ENCODE measurements at regions not wholly inside any gene's neighbourhood (a gene's known extent, or its start where the extent isn't known, plus 50 kb on each side); places are given as distances from the start of the nearest gene placed in this dataset.

GRCh38 chr6:8322659-8323058 lies 112.7 kb downstream of the SLC35B3 start:
- H3K4me1 Mint-ChIP-seq (ENCODE audit: insufficient read depth, unreplicated experiment) = no peaks in the 10 kb centered on the region
- DNase-seq (ENCODE audit: unreplicated experiment) = no peak
- no peak overlapping the region for H3K27ac Mint-ChIP-seq (ENCODE audit: low read depth, unreplicated experiment)
- no peaks in the 10 kb centered on the region for H3K36me3 Mint-ChIP-seq (ENCODE audit: insufficient read depth, unreplicated experiment)
- no TSS peak for BruUV-seq (replicated peaks)
- CTCF ChIA-PET = no interaction called here
- H3K27me3 Mint-ChIP-seq (ENCODE audit: insufficient read depth, unreplicated experiment) = no peaks in the 10 kb centered on the region
- POLR2A ChIA-PET = no interaction called here
- intact Hi-C loops (cut with micrococcal nuclease) = no loop called here
- H3K4me3 Mint-ChIP-seq (ENCODE audit: unreplicated experiment) = no peak overlapping the region
- no peak for TF ChIP-seq CTCF (IDR thresholded peaks at IDR 0.05; ENCODE audit: unreplicated experiment)
- no peaks in the 10 kb centered on the region for H3K9me3 Mint-ChIP-seq (ENCODE audit: unreplicated experiment)

- no TSS peak for BruUV-seq (replicated peaks)
- H3K4me1 Mint-ChIP-seq (ENCODE audit: insufficient read depth, unreplicated experiment) = no peaks in the 10 kb centered on the region
- ChIA-PET POLR2A (no interaction called here), CTCF (no interaction called here)
- intact Hi-C loops (cut with micrococcal nuclease) = no loop called here
- DNase-seq (ENCODE audit: unreplicated experiment) = peak; percentile 13
- H3K4me3 Mint-ChIP-seq (ENCODE audit: unreplicated experiment) = no peak overlapping the region
- TF ChIP-seq CTCF (IDR thresholded peaks at IDR 0.05; ENCODE audit: unreplicated experiment) = no peak
- H3K36me3 Mint-ChIP-seq (ENCODE audit: insufficient read depth, unreplicated experiment) = no peaks in the 10 kb centered on the region
- no peaks in the 10 kb centered on the region for H3K9me3 Mint-ChIP-seq (ENCODE audit: unreplicated experiment)
- no peaks in the 10 kb centered on the region for H3K27me3 Mint-ChIP-seq (ENCODE audit: insufficient read depth, unreplicated experiment)
- H3K27ac Mint-ChIP-seq (ENCODE audit: low read depth, unreplicated experiment) = no peak overlapping the region
Measured at GRCh38 chr6:8321671-8322404, 113.5 kb downstream of the SLC35B3 start.

DNA sequence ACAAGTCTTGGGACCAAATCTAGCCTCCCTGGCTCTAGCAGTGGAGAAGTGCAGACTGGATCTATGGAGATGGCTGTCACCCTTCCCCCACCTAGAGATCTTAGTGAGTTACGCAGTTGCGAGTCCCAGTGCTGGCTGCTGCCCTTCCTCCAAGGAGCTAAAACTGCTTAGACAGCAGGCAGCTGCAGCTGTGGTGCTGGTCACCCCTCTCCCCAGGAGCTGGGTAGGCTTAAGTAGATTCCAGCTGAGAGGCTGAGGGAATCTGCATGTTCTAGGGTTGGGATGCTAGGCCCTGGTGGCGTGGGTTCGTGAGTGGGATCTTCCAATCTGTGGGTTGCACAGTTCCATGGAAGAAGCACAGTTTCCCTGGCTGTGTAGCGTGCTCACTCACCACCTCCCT lies 120.2 kb downstream of the SLC35B3 start:
- no TSS peak for BruUV-seq (replicated peaks)
- no peaks in the 10 kb centered on the region for H3K4me1 Mint-ChIP-seq (ENCODE audit: insufficient read depth, unreplicated experiment)
- no peaks in the 10 kb centered on the region for H3K27me3 Mint-ChIP-seq (ENCODE audit: insufficient read depth, unreplicated experiment)
- no peak overlapping the region for H3K27ac Mint-ChIP-seq (ENCODE audit: low read depth, unreplicated experiment)
- H3K36me3 Mint-ChIP-seq (ENCODE audit: insufficient read depth, unreplicated experiment) = no peaks in the 10 kb centered on the region
- no peak for TF ChIP-seq CTCF (IDR thresholded peaks at IDR 0.05; ENCODE audit: unreplicated experiment)
- ChIA-PET POLR2A (no interaction called here), CTCF (no interaction called here)
- no peak overlapping the region for H3K4me3 Mint-ChIP-seq (ENCODE audit: unreplicated experiment)
- no peak for DNase-seq (ENCODE audit: unreplicated experiment)
- peaks cover 9% of the 10 kb centered on the region for H3K9me3 Mint-ChIP-seq (ENCODE audit: unreplicated experiment)
- intact Hi-C loops (cut with micrococcal nuclease) = no loop called here

GRCh38 chr6:8301502-8301901 lies 133.8 kb downstream of the SLC35B3 start:
- ChIA-PET POLR2A (no interaction called here), CTCF (no interaction called here)
- H3K9me3 Mint-ChIP-seq (ENCODE audit: unreplicated experiment) = peaks cover 7% of the 10 kb centered on the region
- BruUV-seq (replicated peaks) = no TSS peak
- no peaks in the 10 kb centered on the region for H3K36me3 Mint-ChIP-seq (ENCODE audit: insufficient read depth, unreplicated experiment)
- H3K27me3 Mint-ChIP-seq (ENCODE audit: insufficient read depth, unreplicated experiment) = peaks cover 11% of the 10 kb centered on the region
- TF ChIP-seq CTCF (IDR thresholded peaks at IDR 0.05; ENCODE audit: unreplicated experiment) = no peak
- no peak overlapping the region for H3K4me3 Mint-ChIP-seq (ENCODE audit: unreplicated experiment)
- no peaks in the 10 kb centered on the region for H3K4me1 Mint-ChIP-seq (ENCODE audit: insufficient read depth, unreplicated experiment)
- intact Hi-C loops (cut with micrococcal nuclease) = no loop called here
- no peak for DNase-seq (ENCODE audit: unreplicated experiment)
- no peak overlapping the region for H3K27ac Mint-ChIP-seq (ENCODE audit: low read depth, unreplicated experiment)

Data from MCF 10A (cell line).